GM23248 (cell line): ENCODE measurements at regions not wholly inside any gene's neighbourhood (a gene's known extent, or its start where the extent isn't known, plus 50 kb on each side); places are given as distances from the start of the nearest gene placed in this dataset.
A peak's percentile ranks its signal among the peaks of the same experiment; 100 is the strongest.

Experiments
- DNase-seq: peaks from one replicate; pipeline ENCODE4 v3.0.0-alpha.2; 2015
- H2AFZ ChIP-seq: fragments of 200-600 bp; sonication (generic); 2 replicates; pipeline ENCODE4 v1.6.1; 2016; ENCODE audit warnings: antibody characterized with exemption
- H3F3A ChIP-seq: fragments of 200-600 bp; sonication (generic); 2 replicates; pipeline ENCODE4 v1.6.1; 2016; ENCODE audit warnings: mild to moderate bottlenecking, antibody characterized with exemption, mixed run types; ENCODE audit not compliant: insufficient read depth
- H3K27ac ChIP-seq: fragments of 200-600 bp; sonication (generic); 2 replicates; pipeline ENCODE4 v1.5.1; 2016; ENCODE audit warnings: mild to moderate bottlenecking
- H3K27me3 ChIP-seq: fragments of 200-600 bp; sonication (generic); replicated peaks from 2 replicates; pipeline ENCODE4 v1.6.1; 2016; ENCODE audit warnings: mild to moderate bottlenecking; ENCODE audit not compliant: insufficient read depth
- H3K36me3 ChIP-seq: fragments of 200-600 bp; sonication (generic); 2 replicates; pipeline ENCODE4 v1.6.1; 2016; ENCODE audit warnings: low read depth, mild to moderate bottlenecking
- H3K4me1 ChIP-seq: fragments of 200-600 bp; sonication (generic); 2 replicates; pipeline ENCODE4 v1.6.1; 2016; ENCODE audit warnings: mild to moderate bottlenecking; ENCODE audit not compliant: insufficient read depth
- H3K4me2 ChIP-seq: fragments of 200-600 bp; sonication (generic); one replicate; pipeline ENCODE4 v1.6.1; 2016; ENCODE audit warnings: mild to moderate bottlenecking; ENCODE audit not compliant: unreplicated experiment
- H3K4me3 ChIP-seq: fragments of 200-600 bp; sonication (generic); 2 replicates; pipeline ENCODE4 v1.5.1; 2016; ENCODE audit warnings: mild to moderate bottlenecking
- H3K79me2 ChIP-seq: fragments of 200-600 bp; sonication (generic); 2 replicates; pipeline ENCODE4 v1.6.1; 2016; ENCODE audit warnings: mild to moderate bottlenecking; ENCODE audit not compliant: insufficient read depth
- H3K9ac ChIP-seq: fragments of 200-600 bp; sonication (generic); 2 replicates; pipeline ENCODE4 v1.6.1; 2016; ENCODE audit warnings: mild to moderate bottlenecking
- H3K9me2 ChIP-seq: fragments of 200-600 bp; sonication (generic); 2 replicates; pipeline ENCODE4 v1.6.1; 2016; ENCODE audit warnings: mixed run types, mild to moderate bottlenecking, moderate library complexity; ENCODE audit not compliant: insufficient read depth
- H3K9me3 ChIP-seq: fragments of 200-600 bp; sonication (generic); one replicate; pipeline ENCODE4 v1.6.1; 2017; ENCODE audit warnings: low read depth
- H4K20me1 ChIP-seq: fragments of 200-600 bp; sonication (generic); 2 replicates; pipeline ENCODE4 v1.6.0; 2016; ENCODE audit not compliant: insufficient read depth
- EZH2 ChIP-seq: fragments of 200-600 bp; sonication (generic); IDR thresholded peaks from 2 replicates; pipeline ENCODE4 v1.6.1; 2018; ENCODE audit warnings: antibody characterized with exemption, mild to moderate bottlenecking; ENCODE audit not compliant: insufficient read depth, poor library complexity, severe bottlenecking
- EZH2phosphoT487 ChIP-seq: fragments of 200-600 bp; sonication (generic); IDR thresholded peaks from 2 replicates; pipeline ENCODE4 v1.6.1; 2018; ENCODE audit warnings: antibody characterized with exemption, moderate library complexity, mild to moderate bottlenecking, low read depth; ENCODE audit not compliant: insufficient read depth
- WGBS, 2 experiments: methylation state at CpG; one replicate each; pipeline ENCODE4 v1.1.6; 2015 to 2017; ENCODE audit warnings: low lambda C conversion rate in 2 of 2, low coverage in 1 of 2; ENCODE audit errors: missing lambda C conversion rate in 2 of 2; 5-methylcytosine and 5-hydroxymethylcytosine counted together
- in situ Hi-C: fragments of 300-500 bp; cut with MboI; formaldehyde crosslinking; loops from 2 replicates; pipeline ENCODE4 v1.15.0; 2020

GRCh38 chr4:64721106-64721505 lies 311.9 kb upstream of the TECRL start:
- whole genome bisulfite sequencing, 2 experiments = 20 to 29% methylated on average over 3 of the region's 3 CpGs

GRCh38 chr4:64718091-64718490 lies 308.8 kb upstream of the TECRL start:
- Histone ChIP-seq H4K20me1 (no peaks in the 10 kb centered on the region), H3K9me2 (no peaks in the 10 kb centered on the region), H3K27ac (no peak overlapping the region), H3K9me3 (no peaks in the 10 kb centered on the region), H3K36me3 (no peaks in the 10 kb centered on the region), H3K4me3 (no peak overlapping the region), H3K9ac (no peak overlapping the region), H3K79me2 (no peaks in the 10 kb centered on the region), H3K4me2 (no peak overlapping the region), H3K27me3 (no peaks in the 10 kb centered on the region), H2AFZ (no peak overlapping the region), H3K4me1 (no peaks in the 10 kb centered on the region), H3F3A (no peaks in the 10 kb centered on the region)
- TF ChIP-seq EZH2phosphoT487 (no peak), EZH2 (no peak)
- in situ Hi-C loops = no loop called here
- WGBS, 2 experiments = 19 to 31% methylated on average over 3 of the region's 3 CpGs
- DNase-seq = peak; percentile 3

More at GRCh38 chr4:64721106-64721505, 311.9 kb upstream of the TECRL start:
- H3K27me3 ChIP-seq = no peaks in the 10 kb centered on the region
- H3K4me1 ChIP-seq = no peaks in the 10 kb centered on the region
- H2AFZ ChIP-seq = no peak overlapping the region
- no peaks in the 10 kb centered on the region for H3K9me3 ChIP-seq
- H3K9ac ChIP-seq = no peak overlapping the region
- no peaks in the 10 kb centered on the region for H3K9me2 ChIP-seq
- H3K4me3 ChIP-seq = no peak overlapping the region
- no peak overlapping the region for H3K27ac ChIP-seq
- no peak for DNase-seq
- no peaks in the 10 kb centered on the region for H4K20me1 ChIP-seq
- H3F3A ChIP-seq = no peaks in the 10 kb centered on the region
- H3K79me2 ChIP-seq = no peaks in the 10 kb centered on the region
- in situ Hi-C loops = no loop called here
- no peaks in the 10 kb centered on the region for H3K36me3 ChIP-seq
- no peak for TF ChIP-seq EZH2
- TF ChIP-seq EZH2phosphoT487 = no peak
- no peak overlapping the region for H3K4me2 ChIP-seq

- Histone ChIP-seq H3K27me3 (no peaks in the 10 kb centered on the region), H3K9me2 (no peaks in the 10 kb centered on the region), H3F3A (no peaks in the 10 kb centered on the region), H3K4me3 (no peak overlapping the region), H3K4me2 (no peak overlapping the region), H3K79me2 (no peaks in the 10 kb centered on the region), H4K20me1 (no peaks in the 10 kb centered on the region), H3K4me1 (no peaks in the 10 kb centered on the region), H3K27ac (no peak overlapping the region), H3K9me3 (no peaks in the 10 kb centered on the region), H3K9ac (no peak overlapping the region), H2AFZ (no peak overlapping the region), H3K36me3 (no peaks in the 10 kb centered on the region)
- TF ChIP-seq EZH2 (no peak), EZH2phosphoT487 (no peak)
- DNase-seq = no peak
- in situ Hi-C loops = no loop called here
Observed at GRCh38 chr4:64715741-64716140, 306.5 kb upstream of the TECRL start.

GRCh38 chr4:64713256-64713840 lies 304.1 kb upstream of the TECRL start:
- no peak overlapping the region for H3K9ac ChIP-seq
- H3K27me3 ChIP-seq = no peaks in the 10 kb centered on the region
- H3F3A ChIP-seq = no peaks in the 10 kb centered on the region
- H3K9me3 ChIP-seq = no peaks in the 10 kb centered on the region
- no peaks in the 10 kb centered on the region for H3K9me2 ChIP-seq
- no peak overlapping the region for H3K4me3 ChIP-seq
- WGBS, 2 experiments = 0 to 1% methylated on average over 2 of the region's 2 CpGs
- no peaks in the 10 kb centered on the region for H3K79me2 ChIP-seq
- peak; percentile 23 for DNase-seq
- in situ Hi-C loops = no loop called here
- no peak for TF ChIP-seq EZH2
- TF ChIP-seq EZH2phosphoT487 = no peak
- H4K20me1 ChIP-seq = no peaks in the 10 kb centered on the region
- H3K36me3 ChIP-seq = no peaks in the 10 kb centered on the region
- H3K4me1 ChIP-seq = no peaks in the 10 kb centered on the region
- H2AFZ ChIP-seq = no peak overlapping the region
- H3K4me2 ChIP-seq = no peak overlapping the region
- no peak overlapping the region for H3K27ac ChIP-seq

- 30% methylated on average over 8 of the region's 8 CpGs for WGBS, 2 experiments
- Histone ChIP-seq H3K4me2 (no peak overlapping the region), H3K9ac (no peak overlapping the region), H3K4me3 (no peak overlapping the region), H3K79me2 (no peaks in the 10 kb centered on the region), H3F3A (no peaks in the 10 kb centered on the region), H3K36me3 (no peaks in the 10 kb centered on the region), H3K27me3 (no peaks in the 10 kb centered on the region), H3K27ac (no peak overlapping the region), H2AFZ (no peak overlapping the region), H3K4me1 (no peaks in the 10 kb centered on the region), H3K9me2 (no peaks in the 10 kb centered on the region), H3K9me3 (no peaks in the 10 kb centered on the region), H4K20me1 (no peaks in the 10 kb centered on the region)
- no peak for DNase-seq
- TF ChIP-seq EZH2phosphoT487 (no peak), EZH2 (no peak)
- in situ Hi-C loops = no loop called here
Observed at GRCh38 chr4:64712590-64712989, 303.3 kb upstream of the TECRL start.
